ENCODE measurements at regions not wholly inside any gene's neighbourhood (a gene's known extent, or its start where the extent isn't known, plus 50 kb on each side); places are given as distances from the start of the nearest gene placed in this dataset.

DNA sequence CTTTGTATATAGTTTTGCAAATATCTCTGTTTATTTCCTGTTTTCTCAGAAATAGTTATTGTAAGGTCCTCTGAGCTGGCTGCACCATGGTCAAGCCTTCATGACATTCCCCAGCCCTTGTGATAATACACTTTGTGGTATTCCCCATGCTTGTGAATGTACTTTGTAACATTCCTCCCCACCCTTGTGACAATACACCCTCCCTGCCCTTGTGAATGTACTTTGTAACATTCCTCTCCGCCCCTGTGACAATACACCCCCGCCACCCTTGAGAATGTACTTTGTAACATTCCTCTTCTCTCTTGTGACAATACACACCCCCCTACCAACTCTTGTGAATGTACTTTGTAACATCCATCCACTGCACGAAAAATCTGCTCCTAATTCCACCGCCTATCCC lies 530.7 kb downstream of the CENPC start:
- Histone ChIP-seq H3K79me2 (ENCODE audit: insufficient read depth, low read length) (no peaks in the 10 kb centered on the region), H3K4me2 (ENCODE audit: low read length) (no peak overlapping the region), H3K4me3 (ENCODE audit: insufficient read depth, low read depth, low read length) (no peak overlapping the region), H3K36me3 (ENCODE audit: insufficient read depth, low read length) (no peaks in the 10 kb centered on the region), H2AFZ (ENCODE audit: low read depth, low read length) (no peak overlapping the region), H4K20me1 (ENCODE audit: insufficient read depth, low read length) (no peaks in the 10 kb centered on the region), H3K27ac (ENCODE audit: low read depth, low read length) (no peak overlapping the region), H3K27me3 (ENCODE audit: insufficient read depth, low read length) (no peaks in the 10 kb centered on the region), H3K9me3 (ENCODE audit: insufficient read depth, low read depth, low read length) (no peaks in the 10 kb centered on the region), H3K4me1 (ENCODE audit: insufficient read depth, low read length) (peaks cover 2% of the 10 kb centered on the region), H3K9ac (ENCODE audit: low read length) (no peak overlapping the region)
- no peak for DNase-seq (ENCODE audit: low read depth)
- no peaks in the 10 kb centered on the region for H3K36me3 Mint-ChIP-seq (ENCODE audit: low read depth, unreplicated experiment)
- TF ChIP-seq, protein P1, sequence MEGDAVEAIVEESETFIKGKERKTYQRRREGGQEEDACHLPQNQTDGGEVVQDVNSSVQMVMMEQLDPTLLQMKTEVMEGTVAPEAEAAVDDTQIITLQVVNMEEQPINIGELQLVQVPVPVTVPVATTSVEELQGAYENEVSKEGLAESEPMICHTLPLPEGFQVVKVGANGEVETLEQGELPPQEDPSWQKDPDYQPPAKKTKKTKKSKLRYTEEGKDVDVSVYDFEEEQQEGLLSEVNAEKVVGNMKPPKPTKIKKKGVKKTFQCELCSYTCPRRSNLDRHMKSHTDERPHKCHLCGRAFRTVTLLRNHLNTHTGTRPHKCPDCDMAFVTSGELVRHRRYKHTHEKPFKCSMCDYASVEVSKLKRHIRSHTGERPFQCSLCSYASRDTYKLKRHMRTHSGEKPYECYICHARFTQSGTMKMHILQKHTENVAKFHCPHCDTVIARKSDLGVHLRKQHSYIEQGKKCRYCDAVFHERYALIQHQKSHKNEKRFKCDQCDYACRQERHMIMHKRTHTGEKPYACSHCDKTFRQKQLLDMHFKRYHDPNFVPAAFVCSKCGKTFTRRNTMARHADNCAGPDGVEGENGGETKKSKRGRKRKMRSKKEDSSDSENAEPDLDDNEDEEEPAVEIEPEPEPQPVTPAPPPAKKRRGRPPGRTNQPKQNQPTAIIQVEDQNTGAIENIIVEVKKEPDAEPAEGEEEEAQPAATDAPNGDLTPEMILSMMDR (IDR thresholded peaks at IDR 0.05; ENCODE audit: insufficient read depth, low read depth, low read length): no peak
- no peak for TF ChIP-seq EZH2 (IDR thresholded peaks at IDR 0.05; ENCODE audit: insufficient read depth, low read length)
- FAIRE-seq: no peak
- no peak overlapping the region for H3K4me3 Mint-ChIP-seq (ENCODE audit: unreplicated experiment)
- peaks cover 9% of the 10 kb centered on the region for H3K9me3 Mint-ChIP-seq (ENCODE audit: unreplicated experiment)
- H3K27me3 Mint-ChIP-seq (ENCODE audit: low read depth, unreplicated experiment): no peaks in the 10 kb centered on the region
- H3K27ac Mint-ChIP-seq (ENCODE audit: unreplicated experiment): no peak overlapping the region
- peaks cover 15% of the 10 kb centered on the region for H3K4me1 Mint-ChIP-seq (ENCODE audit: low read depth, unreplicated experiment)

DNA sequence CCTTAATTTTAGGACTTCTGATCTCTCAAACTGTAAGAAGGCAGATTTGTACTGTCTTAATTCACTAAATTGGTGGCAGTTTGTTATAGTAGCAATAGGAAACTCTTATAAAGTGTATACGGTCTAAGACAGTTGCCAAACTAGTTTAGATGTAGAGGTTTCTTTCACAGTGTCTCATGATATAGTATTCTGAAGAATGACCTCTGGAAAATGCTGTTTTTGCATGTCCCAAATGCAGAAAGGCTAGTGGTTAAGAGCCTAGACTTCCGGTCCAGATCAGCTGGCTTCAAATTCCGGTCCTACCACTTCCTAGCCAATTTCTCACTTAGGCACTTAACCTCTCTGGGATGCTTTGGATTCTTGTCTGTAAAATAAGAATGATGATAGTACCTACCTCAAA lies 538.5 kb downstream of the CENPC start:
- Histone ChIP-seq H3K27ac (ENCODE audit: low read depth, low read length) (no peak overlapping the region), H3K79me2 (ENCODE audit: insufficient read depth, low read length) (no peaks in the 10 kb centered on the region), H3K9me3 (ENCODE audit: insufficient read depth, low read depth, low read length) (no peaks in the 10 kb centered on the region), H3K4me2 (ENCODE audit: low read length) (no peak overlapping the region), H3K4me3 (ENCODE audit: insufficient read depth, low read depth, low read length) (no peak overlapping the region), H4K20me1 (ENCODE audit: insufficient read depth, low read length) (no peaks in the 10 kb centered on the region), H3K36me3 (ENCODE audit: insufficient read depth, low read length) (no peaks in the 10 kb centered on the region), H3K4me1 (ENCODE audit: insufficient read depth, low read length) (no peaks in the 10 kb centered on the region), H3K9ac (ENCODE audit: low read length) (no peak overlapping the region), H2AFZ (ENCODE audit: low read depth, low read length) (no peak overlapping the region), H3K27me3 (ENCODE audit: insufficient read depth, low read length) (no peaks in the 10 kb centered on the region)
- Mint-ChIP-seq H3K36me3 (ENCODE audit: low read depth, unreplicated experiment) (no peaks in the 10 kb centered on the region), H3K4me3 (ENCODE audit: unreplicated experiment) (no peak overlapping the region), H3K27ac (ENCODE audit: unreplicated experiment) (no peak overlapping the region), H3K9me3 (ENCODE audit: unreplicated experiment) (peaks cover 7% of the 10 kb centered on the region), H3K4me1 (ENCODE audit: low read depth, unreplicated experiment) (peaks cover 8% of the 10 kb centered on the region), H3K27me3 (ENCODE audit: low read depth, unreplicated experiment) (no peaks in the 10 kb centered on the region)
- no peak for TF ChIP-seq EZH2 (IDR thresholded peaks at IDR 0.05; ENCODE audit: insufficient read depth, low read length)
- TF ChIP-seq, protein P1 (IDR thresholded peaks at IDR 0.05; ENCODE audit: insufficient read depth, low read depth, low read length): no peak
- no peak for FAIRE-seq
- DNase-seq (ENCODE audit: low read depth): no peak

GRCh38 chr4:66991521-66991920 lies 553.8 kb downstream of the CENPC start:
- peaks cover 2% of the 10 kb centered on the region for H3K4me1 Mint-ChIP-seq (ENCODE audit: low read depth, unreplicated experiment)
- H3K9me3 Mint-ChIP-seq (ENCODE audit: unreplicated experiment): no peaks in the 10 kb centered on the region
- Histone ChIP-seq H3K36me3 (ENCODE audit: insufficient read depth, low read length) (no peaks in the 10 kb centered on the region), H3K4me3 (ENCODE audit: insufficient read depth, low read depth, low read length) (no peak overlapping the region), H4K20me1 (ENCODE audit: insufficient read depth, low read length) (no peaks in the 10 kb centered on the region), H3K4me2 (ENCODE audit: low read length) (no peak overlapping the region), H3K27me3 (ENCODE audit: insufficient read depth, low read length) (no peaks in the 10 kb centered on the region), H2AFZ (ENCODE audit: low read depth, low read length) (no peak overlapping the region), H3K4me1 (ENCODE audit: insufficient read depth, low read length) (no peaks in the 10 kb centered on the region), H3K9ac (ENCODE audit: low read length) (no peak overlapping the region), H3K9me3 (ENCODE audit: insufficient read depth, low read depth, low read length) (peaks cover 4% of the 10 kb centered on the region), H3K79me2 (ENCODE audit: insufficient read depth, low read length) (no peaks in the 10 kb centered on the region), H3K27ac (ENCODE audit: low read depth, low read length) (no peak overlapping the region)
- no peaks in the 10 kb centered on the region for H3K36me3 Mint-ChIP-seq (ENCODE audit: low read depth, unreplicated experiment)
- H3K4me3 Mint-ChIP-seq (ENCODE audit: unreplicated experiment): no peak overlapping the region
- no peaks in the 10 kb centered on the region for H3K27me3 Mint-ChIP-seq (ENCODE audit: low read depth, unreplicated experiment)
- FAIRE-seq (no peak), DNase-seq (ENCODE audit: low read depth) (no peak)
- TF ChIP-seq, protein P1 (IDR thresholded peaks at IDR 0.05; ENCODE audit: insufficient read depth, low read depth, low read length): no peak
- no peak for TF ChIP-seq EZH2 (IDR thresholded peaks at IDR 0.05; ENCODE audit: insufficient read depth, low read length)
- H3K27ac Mint-ChIP-seq (ENCODE audit: unreplicated experiment): no peak overlapping the region

All from astrocyte (in vitro differentiated cells and primary cell).